Activated CD4-positive, alpha-beta memory T cell treated with anti-CD3 and anti-CD28 coated beads, Interleukin-2, amount 10 ng/mL, durations not matched to agents 7 days and 5 days (primary cell): ENCODE measurements at regions not wholly inside any gene's neighbourhood (a gene's known extent, or its start where the extent isn't known, plus 50 kb on each side); places are given as distances from the start of the nearest gene placed in this dataset.
"Not testable (repeated sequence)": the region's sequence is repeated elsewhere in the genome, so short reads cannot be mapped to it uniquely, and the experiment has no call there.

Source experiments
- CTCF ChIA-PET: fragments of 350-600 bp; sonication (Branson Sonifier 250); formaldehyde crosslinking; loops from one replicate; lab custom pipeline; 2021; ENCODE audit warnings: antibody characterized with exemption, inconsistent platforms; lab: Charles Lee
- POLR2A ChIA-PET: fragments of 350-600 bp; sonication (Branson Sonifier 250); formaldehyde crosslinking; loops from one replicate; lab custom pipeline; 2021; ENCODE audit warnings: antibody characterized with exemption; lab: Charles Lee
- DNase-seq: peaks from one replicate; pipeline ENCODE4 v3.0.0-alpha.2; 2020
- H3K27ac Mint-ChIP-seq: one replicate; pipeline ENCODE4 v1.8.0; 2021; ENCODE audit warnings: mild to moderate bottlenecking, mixed read lengths
- H3K27me3 Mint-ChIP-seq: one replicate; pipeline ENCODE4 v1.8.0; 2021; ENCODE audit warnings: mixed read lengths
- H3K36me3 Mint-ChIP-seq: one replicate; pipeline ENCODE4 v1.8.0; 2021; ENCODE audit warnings: low read depth, mixed read lengths
- H3K4me1 Mint-ChIP-seq: one replicate; pipeline ENCODE4 v1.8.0; 2021; ENCODE audit warnings: mixed read lengths
- H3K4me3 Mint-ChIP-seq: one replicate; pipeline ENCODE4 v1.8.0; 2021; ENCODE audit warnings: mild to moderate bottlenecking, mixed read lengths
- H3K9me3 Mint-ChIP-seq: one replicate; pipeline ENCODE4 v1.8.0; 2021; ENCODE audit warnings: mixed read lengths

GRCh38 chr12:13343375-13343774 is 146.8 kb downstream of the EMP1 start:
- H3K27me3 Mint-ChIP-seq: peaks cover 27% of the 10 kb centered on the region
- ChIA-PET POLR2A (no interaction called here), CTCF (no interaction called here)
- H3K4me1 Mint-ChIP-seq: no peaks in the 10 kb centered on the region
- H3K4me3 Mint-ChIP-seq: no peak overlapping the region
- no peaks in the 10 kb centered on the region for H3K36me3 Mint-ChIP-seq
- no peak overlapping the region for H3K27ac Mint-ChIP-seq
- no peak for DNase-seq
- no peaks in the 10 kb centered on the region for H3K9me3 Mint-ChIP-seq

- Mint-ChIP-seq H3K27me3 (peaks cover 24% of the 10 kb centered on the region), H3K36me3 (no peaks in the 10 kb centered on the region), H3K4me3 (no peak overlapping the region), H3K9me3 (no peaks in the 10 kb centered on the region), H3K27ac (no peak overlapping the region), H3K4me1 (no peaks in the 10 kb centered on the region)
- ChIA-PET CTCF (no interaction called here), POLR2A (no interaction called here)
- DNase-seq: no peak
Observed at GRCh38 chr12:13342971-13343370, 146.4 kb downstream of the EMP1 start.

- no peaks in the 10 kb centered on the region for H3K4me1 Mint-ChIP-seq
- CTCF ChIA-PET: no interaction called here
- no peak overlapping the region for H3K4me3 Mint-ChIP-seq
- POLR2A ChIA-PET: no interaction called here
- H3K27me3 Mint-ChIP-seq: peaks cover 15% of the 10 kb centered on the region
- no peak for DNase-seq
- no peaks in the 10 kb centered on the region for H3K9me3 Mint-ChIP-seq
- H3K27ac Mint-ChIP-seq: no peak overlapping the region
- H3K36me3 Mint-ChIP-seq: no peaks in the 10 kb centered on the region
Observed at GRCh38 chr12:13340149-13340548, 143.6 kb downstream of the EMP1 start.

GRCh38 chr12:13339538-13339937 is 143.0 kb downstream of the EMP1 start:
- H3K27ac Mint-ChIP-seq: no peak overlapping the region
- no peaks in the 10 kb centered on the region for H3K9me3 Mint-ChIP-seq
- H3K4me3 Mint-ChIP-seq: no peak overlapping the region
- ChIA-PET CTCF (interaction anchor here (0.7 to 1.2 kb wide), 2 partner anchors 23 to 312 kb away, joined by 3 to 6 read pairs; no protein-coding TSS in a partner anchor), POLR2A (no interaction called here)
- H3K36me3 Mint-ChIP-seq: no peaks in the 10 kb centered on the region
- H3K27me3 Mint-ChIP-seq: peaks cover 12% of the 10 kb centered on the region
- DNase-seq: no peak
- H3K4me1 Mint-ChIP-seq: no peaks in the 10 kb centered on the region

GRCh38 chr12:13339091-13339490 is 142.6 kb downstream of the EMP1 start:
- CTCF ChIA-PET: interaction anchor here (0.7 to 1.2 kb wide), 2 partner anchors 23 to 311 kb away, joined by 3 to 6 read pairs; no protein-coding TSS in a partner anchor
- no peak overlapping the region for H3K27ac Mint-ChIP-seq

GRCh38 chr12:13337791-13338190 is 141.3 kb downstream of the EMP1 start:
- H3K27me3 Mint-ChIP-seq: peaks cover 10% of the 10 kb centered on the region
- ChIA-PET CTCF (interaction anchor here (0.8 kb wide), 1 partner anchor 25 kb away, joined by 3 read pairs; no protein-coding TSS in a partner anchor), POLR2A (no interaction called here)
- no peaks in the 10 kb centered on the region for H3K4me1 Mint-ChIP-seq
- no peaks in the 10 kb centered on the region for H3K9me3 Mint-ChIP-seq
- no peak overlapping the region for H3K27ac Mint-ChIP-seq
- H3K36me3 Mint-ChIP-seq: no peaks in the 10 kb centered on the region
- DNase-seq: no peak
- no peak overlapping the region for H3K4me3 Mint-ChIP-seq

More at GRCh38 chr12:13339091-13339490, 142.6 kb downstream of the EMP1 start:
- Mint-ChIP-seq H3K4me1 (no peaks in the 10 kb centered on the region), H3K27me3 (peaks cover 12% of the 10 kb centered on the region), H3K4me3 (no peak overlapping the region), H3K36me3 (no peaks in the 10 kb centered on the region), H3K9me3 (no peaks in the 10 kb centered on the region)
- POLR2A ChIA-PET: no interaction called here
- DNase-seq: no peak

- Mint-ChIP-seq H3K4me3 (no peak overlapping the region), H3K36me3 (no peaks in the 10 kb centered on the region), H3K9me3 (no peaks in the 10 kb centered on the region), H3K27me3 (peaks cover 13% of the 10 kb centered on the region), H3K27ac (no peak overlapping the region), H3K4me1 (no peaks in the 10 kb centered on the region)
- POLR2A ChIA-PET: no interaction called here
- CTCF ChIA-PET: no interaction called here
- DNase-seq: no peak
Observed at GRCh38 chr12:13336216-13336615, 139.7 kb downstream of the EMP1 start.

- ChIA-PET POLR2A (no interaction called here), CTCF (interaction anchor here (0.6 kb wide), 1 partner anchor 230 kb away, joined by 3 read pairs; no protein-coding TSS in a partner anchor)
- Mint-ChIP-seq H3K9me3 (no peaks in the 10 kb centered on the region), H3K27me3 (peaks cover 7% of the 10 kb centered on the region), H3K4me3 (no peak overlapping the region), H3K4me1 (no peaks in the 10 kb centered on the region), H3K36me3 (no peaks in the 10 kb centered on the region), H3K27ac (no peak overlapping the region)
- DNase-seq: no peak
Observed at GRCh38 chr12:13328535-13328934, 132.0 kb downstream of the EMP1 start.

- H3K27me3 Mint-ChIP-seq: peaks cover 8% of the 10 kb centered on the region
- no peak overlapping the region for H3K27ac Mint-ChIP-seq
- no peaks in the 10 kb centered on the region for H3K4me1 Mint-ChIP-seq
- POLR2A ChIA-PET: no interaction called here
- no peak for DNase-seq
- no peaks in the 10 kb centered on the region for H3K9me3 Mint-ChIP-seq
- CTCF ChIA-PET: interaction anchor here (0.8 kb wide), 1 partner anchor 36 kb away, joined by 3 read pairs; no protein-coding TSS in a partner anchor
- no peaks in the 10 kb centered on the region for H3K36me3 Mint-ChIP-seq
- no peak overlapping the region for H3K4me3 Mint-ChIP-seq
Observed at GRCh38 chr12:13326076-13326475, 129.6 kb downstream of the EMP1 start.

GRCh38 chr12:13325037-13325436 is 128.5 kb downstream of the EMP1 start:
- CTCF ChIA-PET, H3K27me3 Mint-ChIP-seq, H3K4me1 Mint-ChIP-seq, DNase-seq, H3K27ac Mint-ChIP-seq, H3K9me3 Mint-ChIP-seq, H3K36me3 Mint-ChIP-seq, H3K4me3 Mint-ChIP-seq, POLR2A ChIA-PET: not testable (repeated sequence)

- Mint-ChIP-seq H3K36me3 (no peaks in the 10 kb centered on the region), H3K27ac (no peak overlapping the region), H3K9me3 (no peaks in the 10 kb centered on the region), H3K27me3 (peaks cover 26% of the 10 kb centered on the region), H3K4me3 (no peak overlapping the region), H3K4me1 (no peaks in the 10 kb centered on the region)
- DNase-seq: no peak
- POLR2A ChIA-PET: no interaction called here
- CTCF ChIA-PET: interaction anchor here (0.8 kb wide), 1 partner anchor 62 kb away, joined by 3 read pairs; no protein-coding TSS in a partner anchor
Observed at GRCh38 chr12:13318231-13319015, 121.9 kb downstream of the EMP1 start.

GRCh38 chr12:13316587-13317246 is 120.2 kb downstream of the EMP1 start:
- no peak for DNase-seq
- no peak overlapping the region for H3K27ac Mint-ChIP-seq
- ChIA-PET POLR2A (no interaction called here), CTCF (no interaction called here)
- H3K4me1 Mint-ChIP-seq: no peaks in the 10 kb centered on the region
- H3K9me3 Mint-ChIP-seq: no peaks in the 10 kb centered on the region
- H3K36me3 Mint-ChIP-seq: no peaks in the 10 kb centered on the region
- H3K27me3 Mint-ChIP-seq: peaks cover 35% of the 10 kb centered on the region
- no peak overlapping the region for H3K4me3 Mint-ChIP-seq

- Mint-ChIP-seq H3K4me3 (no peak overlapping the region), H3K36me3 (no peaks in the 10 kb centered on the region), H3K4me1 (no peaks in the 10 kb centered on the region), H3K9me3 (no peaks in the 10 kb centered on the region), H3K27ac (no peak overlapping the region), H3K27me3 (peaks cover 28% of the 10 kb centered on the region)
- ChIA-PET POLR2A (no interaction called here), CTCF (interaction anchor here (0.9 to 1.1 kb wide), 2 partner anchors 34 to 58 kb away, joined by 3 read pairs; no protein-coding TSS in a partner anchor)
- DNase-seq: no peak
Observed at GRCh38 chr12:13313886-13314285, 117.4 kb downstream of the EMP1 start.
